ENCODE measurements at regions not wholly inside any gene's neighbourhood (a gene's known extent, or its start where the extent isn't known, plus 50 kb on each side); places are given as distances from the start of the nearest gene placed in this dataset.
"Not testable (repeated sequence)": the region's sequence is repeated elsewhere in the genome, so short reads cannot be mapped to it uniquely, and the experiment has no call there.

DNA sequence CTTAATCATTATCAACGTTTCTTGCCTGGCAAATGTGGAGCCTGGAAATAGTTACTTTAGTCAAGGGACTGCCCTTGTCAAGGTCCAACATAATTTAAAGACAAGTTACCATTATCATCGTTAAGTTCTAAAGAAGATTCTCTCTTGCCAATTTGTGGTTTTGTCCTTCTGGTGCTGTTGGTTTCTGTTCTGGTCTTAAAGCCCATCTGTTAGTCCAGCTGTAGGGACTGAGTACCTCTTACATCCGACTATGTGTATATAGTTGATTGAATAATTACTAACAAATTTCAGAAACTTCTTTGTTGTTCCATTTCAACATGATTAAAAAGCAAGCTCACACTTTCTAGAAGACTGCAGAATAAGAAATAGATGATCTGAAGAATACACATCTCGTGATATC lies 1854.9 kb downstream of the MAT2B start:
- Histone ChIP-seq H3K36me3 (ENCODE audit: control insufficient read depth, insufficient read depth, low read length) (no peaks in the 10 kb centered on the region), H3K9ac (ENCODE audit: low read length) (no peak overlapping the region), H3K27ac (ENCODE audit: low read depth, low read length) (no peak overlapping the region), H3K4me3 (ENCODE audit: low read length) (no peak overlapping the region), H3K4me1 (ENCODE audit: control insufficient read depth, insufficient read depth, low read length) (no peaks in the 10 kb centered on the region), H3K27me3 (ENCODE audit: control insufficient read depth, insufficient read depth, low read length) (no peaks in the 10 kb centered on the region)

GRCh38 chr5:165360784-165361542 lies 1855.5 kb downstream of the MAT2B start:
- H3K9ac ChIP-seq (ENCODE audit: low read length), result no peak overlapping the region

DNA sequence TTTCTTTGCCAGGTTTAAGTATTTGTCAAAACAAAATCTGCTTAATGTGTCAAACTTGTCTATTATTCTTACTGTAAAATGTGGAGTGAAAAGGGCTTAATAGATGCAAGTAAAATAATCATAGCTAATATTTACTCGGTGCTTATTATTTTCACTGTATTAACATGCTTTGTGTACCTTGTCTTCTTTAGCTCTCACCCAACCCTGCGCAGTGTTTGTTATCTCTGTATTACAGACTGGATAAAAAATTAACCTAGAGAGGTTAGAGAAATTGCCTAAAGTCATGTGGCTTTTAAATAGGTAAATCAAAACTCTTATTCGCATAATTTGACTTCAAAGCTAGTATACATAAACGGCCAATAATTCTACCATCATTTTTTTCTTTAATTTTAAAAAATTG lies 1864.8 kb downstream of the MAT2B start:
- Histone ChIP-seq H3K27ac (ENCODE audit: low read depth, low read length) (no peak overlapping the region), H3K27me3 (ENCODE audit: control insufficient read depth, insufficient read depth, low read length) (no peaks in the 10 kb centered on the region), H3K4me1 (ENCODE audit: control insufficient read depth, insufficient read depth, low read length) (no peaks in the 10 kb centered on the region), H3K4me3 (ENCODE audit: low read length) (no peak overlapping the region), H3K9ac (ENCODE audit: low read length) (no peak overlapping the region), H3K36me3 (ENCODE audit: control insufficient read depth, insufficient read depth, low read length) (no peaks in the 10 kb centered on the region)

More at GRCh38 chr5:165360784-165361542, 1855.5 kb downstream of the MAT2B start:
- no peaks in the 10 kb centered on the region for H3K27me3 ChIP-seq (ENCODE audit: control insufficient read depth, insufficient read depth, low read length)
- no peak overlapping the region for H3K4me3 ChIP-seq (ENCODE audit: low read length)
- H3K27ac ChIP-seq (ENCODE audit: low read depth, low read length), result no peak overlapping the region
- no peaks in the 10 kb centered on the region for H3K36me3 ChIP-seq (ENCODE audit: control insufficient read depth, insufficient read depth, low read length)
- H3K4me1 ChIP-seq (ENCODE audit: control insufficient read depth, insufficient read depth, low read length), result no peaks in the 10 kb centered on the region

- Histone ChIP-seq H3K27ac (ENCODE audit: low read depth, low read length) (no peak overlapping the region), H3K27me3 (ENCODE audit: control insufficient read depth, insufficient read depth, low read length) (no peaks in the 10 kb centered on the region), H3K4me1 (ENCODE audit: control insufficient read depth, insufficient read depth, low read length) (no peaks in the 10 kb centered on the region), H3K9ac (ENCODE audit: low read length) (no peak overlapping the region), H3K36me3 (ENCODE audit: control insufficient read depth, insufficient read depth, low read length) (no peaks in the 10 kb centered on the region), H3K4me3 (ENCODE audit: low read length) (no peak overlapping the region)
These were observed 1865.4 kb downstream of the MAT2B start for GRCh38 chr5:165370794-165371193.

GRCh38 chr5:165375201-165375600 lies 1869.8 kb downstream of the MAT2B start:
- Histone ChIP-seq H3K27me3 (ENCODE audit: control insufficient read depth, insufficient read depth, low read length) (no peaks in the 10 kb centered on the region), H3K27ac (ENCODE audit: low read depth, low read length) (no peak overlapping the region), H3K4me1 (ENCODE audit: control insufficient read depth, insufficient read depth, low read length) (no peaks in the 10 kb centered on the region), H3K4me3 (ENCODE audit: low read length) (no peak overlapping the region), H3K36me3 (ENCODE audit: control insufficient read depth, insufficient read depth, low read length) (no peaks in the 10 kb centered on the region), H3K9ac (ENCODE audit: low read length) (no peak overlapping the region)

DNA sequence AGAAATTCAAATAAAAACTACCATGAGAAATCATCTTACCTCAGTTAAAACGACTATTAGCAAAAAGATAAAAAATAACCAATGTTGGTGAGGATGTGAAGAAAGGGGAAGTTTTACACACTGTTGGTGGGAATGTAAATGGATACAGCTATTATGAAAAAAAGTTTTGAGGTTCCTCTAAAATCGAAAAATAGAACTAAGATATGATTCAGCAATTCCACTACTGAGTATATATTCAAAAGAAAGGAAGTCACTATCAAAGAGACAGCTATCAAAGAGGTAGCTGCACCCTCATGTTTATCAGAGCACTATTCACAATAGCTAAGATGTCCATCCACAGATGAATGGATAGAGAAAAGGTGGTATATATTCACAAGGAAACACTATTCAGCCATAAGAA lies 1888.4 kb downstream of the MAT2B start:
- no peaks in the 10 kb centered on the region for H3K36me3 ChIP-seq (ENCODE audit: control insufficient read depth, insufficient read depth, low read length)
- H3K4me1 ChIP-seq (ENCODE audit: control insufficient read depth, insufficient read depth, low read length), result no peaks in the 10 kb centered on the region
- H3K27me3 ChIP-seq (ENCODE audit: control insufficient read depth, insufficient read depth, low read length), result no peaks in the 10 kb centered on the region
- H3K9ac ChIP-seq (ENCODE audit: low read length), result no peak overlapping the region
- H3K4me3 ChIP-seq (ENCODE audit: low read length), result no peak overlapping the region
- H3K27ac ChIP-seq (ENCODE audit: low read depth, low read length), result no peak overlapping the region

GRCh38 chr5:165397516-165397915 lies 1892.1 kb downstream of the MAT2B start:
- Histone ChIP-seq H3K36me3 (ENCODE audit: control insufficient read depth, insufficient read depth, low read length) (no peaks in the 10 kb centered on the region), H3K4me1 (ENCODE audit: control insufficient read depth, insufficient read depth, low read length) (no peaks in the 10 kb centered on the region), H3K27me3 (ENCODE audit: control insufficient read depth, insufficient read depth, low read length) (no peaks in the 10 kb centered on the region), H3K9ac (ENCODE audit: low read length) (no peak overlapping the region), H3K27ac (ENCODE audit: low read depth, low read length) (no peak overlapping the region), H3K4me3 (ENCODE audit: low read length) (no peak overlapping the region)

GRCh38 chr5:165400086-165400485 lies 1894.7 kb downstream of the MAT2B start:
- H3K27me3 ChIP-seq (ENCODE audit: control insufficient read depth, insufficient read depth, low read length), result no peaks in the 10 kb centered on the region
- no peaks in the 10 kb centered on the region for H3K4me1 ChIP-seq (ENCODE audit: control insufficient read depth, insufficient read depth, low read length)
- H3K4me3 ChIP-seq (ENCODE audit: low read length), result no peak overlapping the region
- no peak overlapping the region for H3K27ac ChIP-seq (ENCODE audit: low read depth, low read length)
- no peaks in the 10 kb centered on the region for H3K36me3 ChIP-seq (ENCODE audit: control insufficient read depth, insufficient read depth, low read length)
- H3K9ac ChIP-seq (ENCODE audit: low read length), result no peak overlapping the region

GRCh38 chr5:165404917-165405316 lies 1899.5 kb downstream of the MAT2B start:
- H3K4me1 ChIP-seq (ENCODE audit: control insufficient read depth, insufficient read depth, low read length), result no peaks in the 10 kb centered on the region
- no peak overlapping the region for H3K4me3 ChIP-seq (ENCODE audit: low read length)
- H3K27me3 ChIP-seq (ENCODE audit: control insufficient read depth, insufficient read depth, low read length), result no peaks in the 10 kb centered on the region
- no peak overlapping the region for H3K9ac ChIP-seq (ENCODE audit: low read length)
- H3K36me3 ChIP-seq (ENCODE audit: control insufficient read depth, insufficient read depth, low read length), result no peaks in the 10 kb centered on the region
- no peak overlapping the region for H3K27ac ChIP-seq (ENCODE audit: low read depth, low read length)

- Histone ChIP-seq H3K27me3 (ENCODE audit: control insufficient read depth, insufficient read depth, low read length) (no peaks in the 10 kb centered on the region), H3K36me3 (ENCODE audit: control insufficient read depth, insufficient read depth, low read length) (no peaks in the 10 kb centered on the region), H3K9ac (ENCODE audit: low read length) (no peak overlapping the region), H3K4me1 (ENCODE audit: control insufficient read depth, insufficient read depth, low read length) (no peaks in the 10 kb centered on the region), H3K4me3 (ENCODE audit: low read length) (no peak overlapping the region), H3K27ac (ENCODE audit: low read depth, low read length) (no peak overlapping the region)
These were observed 1899.9 kb downstream of the MAT2B start for GRCh38 chr5:165405340-165405739.

GRCh38 chr5:165407352-165407751 lies 1901.9 kb downstream of the MAT2B start:
- no peak overlapping the region for H3K27ac ChIP-seq (ENCODE audit: low read depth, low read length)
- no peaks in the 10 kb centered on the region for H3K4me1 ChIP-seq (ENCODE audit: control insufficient read depth, insufficient read depth, low read length)
- H3K27me3 ChIP-seq (ENCODE audit: control insufficient read depth, insufficient read depth, low read length), result no peaks in the 10 kb centered on the region
- no peak overlapping the region for H3K4me3 ChIP-seq (ENCODE audit: low read length)
- no peaks in the 10 kb centered on the region for H3K36me3 ChIP-seq (ENCODE audit: control insufficient read depth, insufficient read depth, low read length)
- no peak overlapping the region for H3K9ac ChIP-seq (ENCODE audit: low read length)

DNA sequence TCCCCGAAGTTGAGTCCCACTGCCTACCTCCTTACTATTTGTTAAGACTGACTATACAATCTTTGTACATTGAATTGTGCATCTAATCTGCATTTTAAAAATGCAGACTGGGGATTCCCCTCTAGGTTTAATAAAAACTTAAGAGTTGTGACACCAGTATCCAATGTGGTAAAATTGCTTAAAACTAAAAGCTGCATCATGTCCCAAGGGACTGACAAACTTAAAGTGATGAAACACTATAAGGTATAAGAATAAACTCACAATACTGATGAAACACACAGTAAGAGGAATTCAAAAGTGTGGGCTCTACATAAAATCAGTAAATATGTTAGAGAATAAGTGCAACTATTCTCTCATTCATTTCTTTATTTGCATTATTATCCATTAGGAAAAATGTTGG lies 1905.1 kb downstream of the MAT2B start:
- Histone ChIP-seq H3K27me3 (ENCODE audit: control insufficient read depth, insufficient read depth, low read length) (no peaks in the 10 kb centered on the region), H3K4me1 (ENCODE audit: control insufficient read depth, insufficient read depth, low read length) (no peaks in the 10 kb centered on the region), H3K36me3 (ENCODE audit: control insufficient read depth, insufficient read depth, low read length) (no peaks in the 10 kb centered on the region), H3K9ac (ENCODE audit: low read length) (no peak overlapping the region), H3K4me3 (ENCODE audit: low read length) (no peak overlapping the region), H3K27ac (ENCODE audit: low read depth, low read length) (no peak overlapping the region)

GRCh38 chr5:165411532-165411931 lies 1906.1 kb downstream of the MAT2B start:
- not testable (repeated sequence) for H3K9ac ChIP-seq (ENCODE audit: low read length); H3K4me3 ChIP-seq (ENCODE audit: low read length); H3K27me3 ChIP-seq (ENCODE audit: control insufficient read depth, insufficient read depth, low read length); H3K27ac ChIP-seq (ENCODE audit: low read depth, low read length); H3K36me3 ChIP-seq (ENCODE audit: control insufficient read depth, insufficient read depth, low read length); H3K4me1 ChIP-seq (ENCODE audit: control insufficient read depth, insufficient read depth, low read length)

All from rectal smooth muscle tissue (tissue), 1 donor.